SK-N-SH (cell line): ENCODE measurements at regions not wholly inside any gene's neighbourhood (a gene's known extent, or its start where the extent isn't known, plus 50 kb on each side); places are given as distances from the start of the nearest gene placed in this dataset.

Experiments used
- JUND ChIP-seq: IDR thresholded peaks from 2 replicates; pipeline ENCODE4 v1.4.0; 2012
- TF ChIP-seq, protein P1 (sequence below): fragments of 200-600 bp; sonication (generic); IDR thresholded peaks from 2 replicates; pipeline ENCODE4 v1.6.1; 2017; ENCODE audit warnings: antibody characterized with exemption, mild to moderate bottlenecking, moderate library complexity

DNA sequence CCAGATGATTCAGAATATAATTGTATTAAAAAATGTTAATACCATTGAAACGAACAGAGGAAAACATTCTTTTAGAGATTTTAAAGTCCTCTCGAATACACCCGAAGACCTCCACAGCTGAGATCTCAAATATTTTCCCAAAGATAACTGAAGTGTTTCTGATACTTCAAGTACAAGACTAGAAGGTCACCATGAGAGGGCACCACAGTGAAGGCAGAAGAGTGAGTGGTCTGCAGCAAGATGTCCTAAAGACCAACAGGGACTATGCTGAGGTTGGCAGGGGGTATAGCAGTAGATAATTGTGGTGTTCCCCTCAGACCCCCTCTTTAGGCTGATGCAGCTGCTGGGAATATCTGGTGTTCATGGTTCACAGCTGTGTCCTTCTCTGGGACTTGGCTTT is 156.5 kb downstream of the PDCD6IP start:
- TF ChIP-seq JUND = no peak
- TF ChIP-seq, protein P1, sequence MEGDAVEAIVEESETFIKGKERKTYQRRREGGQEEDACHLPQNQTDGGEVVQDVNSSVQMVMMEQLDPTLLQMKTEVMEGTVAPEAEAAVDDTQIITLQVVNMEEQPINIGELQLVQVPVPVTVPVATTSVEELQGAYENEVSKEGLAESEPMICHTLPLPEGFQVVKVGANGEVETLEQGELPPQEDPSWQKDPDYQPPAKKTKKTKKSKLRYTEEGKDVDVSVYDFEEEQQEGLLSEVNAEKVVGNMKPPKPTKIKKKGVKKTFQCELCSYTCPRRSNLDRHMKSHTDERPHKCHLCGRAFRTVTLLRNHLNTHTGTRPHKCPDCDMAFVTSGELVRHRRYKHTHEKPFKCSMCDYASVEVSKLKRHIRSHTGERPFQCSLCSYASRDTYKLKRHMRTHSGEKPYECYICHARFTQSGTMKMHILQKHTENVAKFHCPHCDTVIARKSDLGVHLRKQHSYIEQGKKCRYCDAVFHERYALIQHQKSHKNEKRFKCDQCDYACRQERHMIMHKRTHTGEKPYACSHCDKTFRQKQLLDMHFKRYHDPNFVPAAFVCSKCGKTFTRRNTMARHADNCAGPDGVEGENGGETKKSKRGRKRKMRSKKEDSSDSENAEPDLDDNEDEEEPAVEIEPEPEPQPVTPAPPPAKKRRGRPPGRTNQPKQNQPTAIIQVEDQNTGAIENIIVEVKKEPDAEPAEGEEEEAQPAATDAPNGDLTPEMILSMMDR = peak; percentile 19; the same call in 1 of the 2 replicates
